Transverse colon (tissue), 4 donors: ENCODE measurements at regions not wholly inside any gene's neighbourhood (a gene's known extent, or its start where the extent isn't known, plus 50 kb on each side); places are given as distances from the start of the nearest gene placed in this dataset.

Experiments
- CTCF ChIP-seq, 5 experiments: fragments of 200-600 bp in 3 of 5; fragments of 450-650 bp in 2 of 5; sonication (generic) in 3 of 5; IDR thresholded peaks; 1 replicate in 2 of 5; 2 replicates in 3 of 5; pipeline ENCODE4 v1.5.1; 2016 to 2017; ENCODE audit warnings: antibody characterized with exemption in 5 of 5, inconsistent platforms in 3 of 5, mild to moderate bottlenecking in 2 of 5, moderate library complexity in 1 of 5
- EP300 ChIP-seq: sonication (generic); formaldehyde crosslinking; IDR thresholded peaks from one replicate; pipeline ENCODE4 v1.6.1; 2017; ENCODE audit warnings: antibody characterized with exemption, low read depth
- POLR2A ChIP-seq: fragments of 450-650 bp; IDR thresholded peaks from one replicate; pipeline ENCODE4 v1.6.1; 2016; ENCODE audit warnings: antibody characterized with exemption, mild to moderate bottlenecking, moderate library complexity
- POLR2AphosphoS5 ChIP-seq, 3 donors: sonication (generic); formaldehyde crosslinking; IDR thresholded peaks; one replicate each; pipeline ENCODE4 v1.6.1; 2016; ENCODE audit warnings: antibody characterized with exemption in 3 of 3

- TF ChIP-seq CTCF (IDR thresholded peaks at IDR 0.05) (no peak), POLR2A (no peak), POLR2AphosphoS5 (IDR thresholded peaks at IDR 0.05) (no peak), EP300 (no peak)
Measured at GRCh38 chr4:125393825-125394224, 79.1 kb downstream of the FAT4 start.
